CD4-positive, alpha-beta T cell (primary cell): ENCODE measurements at regions not wholly inside any gene's neighbourhood (a gene's known extent, or its start where the extent isn't known, plus 50 kb on each side); places are given as distances from the start of the nearest gene placed in this dataset.

Experiments
- ATAC-seq: fragments of 200-7000 bp; cut with Tn5 transposase; one replicate; pipeline ENCODE4 v1.10.0; 2022; ENCODE audit warnings: mild to moderate bottlenecking; ENCODE audit not compliant: poor library complexity
- CTCF ChIA-PET: fragments of 350-600 bp; sonication (Branson Sonifier 250); formaldehyde crosslinking; loops from one replicate; lab custom pipeline; 2021; ENCODE audit warnings: antibody characterized with exemption, inconsistent platforms; lab: Charles Lee
- POLR2A ChIA-PET: fragments of 350-600 bp; sonication (Branson Sonifier 250); formaldehyde crosslinking; loops from one replicate; lab custom pipeline; 2021; ENCODE audit warnings: antibody characterized with exemption, inconsistent platforms; lab: Charles Lee
- DNase-seq, 14 experiments: peaks; one replicate each; pipeline ENCODE4 v3.0.0-alpha.2; 2013 to 2020; ENCODE audit warnings: mixed read lengths in 2 of 14
- H3K27ac ChIP-seq, 2 donors: one replicate each; pipeline versions ENCODE4 v1.5.1 to v1.7.0; 2013; ENCODE audit warnings: low read length in 2 of 2, low read depth in 1 of 2, mild to moderate bottlenecking in 1 of 2
- H3K27me3 ChIP-seq, 2 experiments: 1 replicate in 1 of 2; 2 replicates in 1 of 2; pipeline versions ENCODE4 v1.6.1 to v1.7.0; 2013; ENCODE audit warnings: low read length in 2 of 2, control low read depth in 1 of 2, mild to moderate bottlenecking in 1 of 2, moderate library complexity in 1 of 2; ENCODE audit not compliant: insufficient read depth in 2 of 2, control insufficient read depth in 1 of 2
- H3K36me3 ChIP-seq: one replicate; pipeline ENCODE4 v1.6.1; 2013; ENCODE audit warnings: low read length, control low read depth; ENCODE audit not compliant: insufficient read depth
- H3K4me1 ChIP-seq: one replicate; pipeline ENCODE4 v1.6.1; 2013; ENCODE audit warnings: low read length, control low read depth; ENCODE audit not compliant: insufficient read depth
- H3K4me3 ChIP-seq: one replicate; pipeline ENCODE4 v1.5.1; 2013; ENCODE audit warnings: mild to moderate bottlenecking, low read length, moderate library complexity
- H3K9me3 ChIP-seq, 2 experiments: 1 replicate in 1 of 2; 2 replicates in 1 of 2; pipeline versions ENCODE4 v1.6.1 to v1.7.0; 2013; ENCODE audit warnings: low read length in 2 of 2, mild to moderate bottlenecking in 2 of 2, control low read depth in 1 of 2, moderate library complexity in 1 of 2; ENCODE audit not compliant: control insufficient read depth in 1 of 2, insufficient read depth in 1 of 2
- H3K27ac Mint-ChIP-seq: one replicate; pipeline ENCODE4 v1.8.0; 2020; ENCODE audit warnings: mixed read lengths
- H3K27me3 Mint-ChIP-seq: one replicate; pipeline ENCODE4 v1.8.0; 2021; ENCODE audit warnings: mixed read lengths
- H3K36me3 Mint-ChIP-seq: one replicate; pipeline ENCODE4 v1.8.0; 2021; ENCODE audit warnings: low read depth, mixed read lengths
- H3K4me1 Mint-ChIP-seq: one replicate; pipeline ENCODE4 v1.8.0; 2021; ENCODE audit warnings: low read depth, mixed read lengths
- H3K4me3 Mint-ChIP-seq: one replicate; pipeline ENCODE4 v1.8.0; 2020; ENCODE audit warnings: mild to moderate bottlenecking, mixed read lengths
- H3K9me3 Mint-ChIP-seq: one replicate; pipeline ENCODE4 v1.8.0; 2020; ENCODE audit warnings: mixed read lengths
- intact Hi-C, 2 experiments: fragments of 100-400 bp; cut with DNase I in 1 of 2; cut with micrococcal nuclease in 1 of 2; formaldehyde crosslinking; loops; one replicate each; pipeline versions ENCODE4 v1.15.1 to v1.9.0; 2023 to 2025; cut with DNase I, micrococcal nuclease
- TF ChIP-seq, protein P1 (sequence below): fragments of 200-600 bp; IDR thresholded peaks from one replicate; pipeline ENCODE4 v1.8.0; 2022; ENCODE audit warnings: antibody characterized with exemption, mild to moderate bottlenecking

DNA sequence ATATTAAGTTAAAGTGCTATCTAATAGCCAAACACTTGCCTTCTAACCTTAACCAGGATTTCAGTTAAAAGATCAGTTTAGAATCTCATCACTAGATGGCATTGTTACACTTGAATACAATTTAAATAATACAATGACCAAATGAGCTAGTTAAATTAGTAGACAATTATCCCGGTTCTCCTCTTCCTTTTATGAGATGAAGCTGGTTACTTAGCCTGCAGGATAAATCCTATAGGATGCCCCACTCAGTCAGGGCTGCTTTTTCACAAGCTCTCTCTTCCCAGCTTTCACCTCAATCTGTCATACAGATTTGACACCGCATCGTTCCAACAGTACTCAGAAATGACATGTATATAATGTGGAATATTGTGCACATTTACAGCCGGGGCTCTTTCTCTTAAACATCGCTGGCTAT lies 678.8 kb downstream of the KCNJ3 start:
- ATAC-seq (no peak), DNase-seq (peak in 2 of 14 experiments; percentile 5 to 7)
- CTCF ChIA-PET, result no interaction called here
- Mint-ChIP-seq H3K27me3 (no peaks in the 10 kb centered on the region), H3K27ac (no peak overlapping the region), H3K36me3 (no peaks in the 10 kb centered on the region), H3K9me3 (no peaks in the 10 kb centered on the region), H3K4me3 (no peak overlapping the region), H3K4me1 (no peaks in the 10 kb centered on the region)
- no peaks in the 10 kb centered on the region for H3K4me1 ChIP-seq
- H3K36me3 ChIP-seq, result no peaks in the 10 kb centered on the region
- H3K27ac ChIP-seq, result no peak overlapping the region
- H3K4me3 ChIP-seq, result no peak overlapping the region
- TF ChIP-seq, protein P1, sequence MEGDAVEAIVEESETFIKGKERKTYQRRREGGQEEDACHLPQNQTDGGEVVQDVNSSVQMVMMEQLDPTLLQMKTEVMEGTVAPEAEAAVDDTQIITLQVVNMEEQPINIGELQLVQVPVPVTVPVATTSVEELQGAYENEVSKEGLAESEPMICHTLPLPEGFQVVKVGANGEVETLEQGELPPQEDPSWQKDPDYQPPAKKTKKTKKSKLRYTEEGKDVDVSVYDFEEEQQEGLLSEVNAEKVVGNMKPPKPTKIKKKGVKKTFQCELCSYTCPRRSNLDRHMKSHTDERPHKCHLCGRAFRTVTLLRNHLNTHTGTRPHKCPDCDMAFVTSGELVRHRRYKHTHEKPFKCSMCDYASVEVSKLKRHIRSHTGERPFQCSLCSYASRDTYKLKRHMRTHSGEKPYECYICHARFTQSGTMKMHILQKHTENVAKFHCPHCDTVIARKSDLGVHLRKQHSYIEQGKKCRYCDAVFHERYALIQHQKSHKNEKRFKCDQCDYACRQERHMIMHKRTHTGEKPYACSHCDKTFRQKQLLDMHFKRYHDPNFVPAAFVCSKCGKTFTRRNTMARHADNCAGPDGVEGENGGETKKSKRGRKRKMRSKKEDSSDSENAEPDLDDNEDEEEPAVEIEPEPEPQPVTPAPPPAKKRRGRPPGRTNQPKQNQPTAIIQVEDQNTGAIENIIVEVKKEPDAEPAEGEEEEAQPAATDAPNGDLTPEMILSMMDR, result peak; percentile 19
- intact Hi-C loops, result loop anchor here (1.0 to 10.0 kb wide), 4 partner anchors 1212 to 1815 kb away; no protein-coding TSS in a partner anchor
- no peaks in the 10 kb centered on the region for H3K27me3 ChIP-seq
- H3K9me3 ChIP-seq, result no peaks in the 10 kb centered on the region
- POLR2A ChIA-PET, result no interaction called here

DNA sequence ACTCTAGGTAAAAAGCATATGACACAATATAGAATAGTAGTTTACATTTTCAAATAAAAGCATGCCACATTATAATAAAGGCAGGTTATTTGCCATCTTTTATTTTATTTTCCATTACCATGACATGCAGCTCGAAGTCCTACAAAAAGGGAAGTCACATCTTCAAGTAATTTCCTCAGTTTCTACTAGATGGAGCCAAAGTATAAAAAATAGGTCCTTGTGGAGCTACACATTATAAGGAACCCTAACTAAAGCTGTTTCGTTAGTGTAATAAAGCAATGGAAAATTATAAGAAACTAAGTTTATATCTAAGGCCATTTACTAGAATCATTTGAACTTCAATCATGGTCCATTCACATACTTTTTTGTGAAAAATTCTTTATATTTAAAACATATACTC lies 674.5 kb downstream of the KCNJ3 start:
- DNase-seq (no peak), ATAC-seq (no peak)
- no peak overlapping the region for H3K4me3 ChIP-seq
- Mint-ChIP-seq H3K27ac (no peak overlapping the region), H3K9me3 (no peaks in the 10 kb centered on the region), H3K4me3 (no peak overlapping the region), H3K4me1 (no peaks in the 10 kb centered on the region), H3K27me3 (no peaks in the 10 kb centered on the region), H3K36me3 (no peaks in the 10 kb centered on the region)
- ChIA-PET CTCF (no interaction called here), POLR2A (no interaction called here)
- H3K4me1 ChIP-seq, result no peaks in the 10 kb centered on the region
- no peaks in the 10 kb centered on the region for H3K27me3 ChIP-seq
- no peaks in the 10 kb centered on the region for H3K9me3 ChIP-seq
- no peaks in the 10 kb centered on the region for H3K36me3 ChIP-seq
- intact Hi-C loops, result loop anchor here (5.0 to 10.0 kb wide), 2 partner anchors 1519 to 1682 kb away; no protein-coding TSS in a partner anchor
- H3K27ac ChIP-seq, result no peak overlapping the region
- TF ChIP-seq, protein P1, result no peak

DNA sequence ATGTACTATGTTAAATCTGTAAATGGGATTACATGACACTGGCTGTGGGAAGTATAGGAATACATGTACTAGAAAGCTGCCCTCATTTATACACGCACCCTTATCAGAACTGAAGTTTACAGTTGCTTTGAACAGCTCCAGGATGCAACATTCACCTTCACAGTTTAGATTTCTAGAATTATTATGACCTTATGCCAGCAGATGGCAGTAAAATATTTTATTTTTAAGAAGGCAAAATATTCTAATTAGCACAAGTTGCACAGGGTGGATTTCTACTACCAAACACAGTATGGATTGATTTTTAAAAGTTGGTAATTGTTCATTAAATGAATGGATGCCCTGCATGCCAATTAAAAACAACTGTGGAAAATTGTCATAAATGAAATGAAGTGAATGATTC lies 670.4 kb downstream of the KCNJ3 start:
- H3K4me1 Mint-ChIP-seq, result no peaks in the 10 kb centered on the region

More for the DNA sequence above, 670.4 kb downstream of the KCNJ3 start:
- Histone ChIP-seq H3K4me1 (no peaks in the 10 kb centered on the region), H3K27me3 (no peaks in the 10 kb centered on the region), H3K36me3 (no peaks in the 10 kb centered on the region), H3K9me3 (no peaks in the 10 kb centered on the region), H3K4me3 (no peak overlapping the region), H3K27ac (no peak overlapping the region)
- no peak for ATAC-seq
- H3K27me3 Mint-ChIP-seq, result no peaks in the 10 kb centered on the region
- ChIA-PET CTCF (no interaction called here), POLR2A (no interaction called here)
- intact Hi-C loops, result loop anchor here (2.0 to 5.0 kb wide), 3 partner anchors 1218 to 1826 kb away; no protein-coding TSS in a partner anchor
- peak in 2 of 14 experiments; percentile 5 to 8 for DNase-seq
- H3K27ac Mint-ChIP-seq, result no peak overlapping the region
- H3K9me3 Mint-ChIP-seq, result no peaks in the 10 kb centered on the region
- TF ChIP-seq, protein P1, result peak; percentile 25
- H3K36me3 Mint-ChIP-seq, result no peaks in the 10 kb centered on the region
- H3K4me3 Mint-ChIP-seq, result no peak overlapping the region
